ENCODE measurements at regions not wholly inside any gene's neighbourhood (a gene's known extent, or its start where the extent isn't known, plus 50 kb on each side); places are given as distances from the start of the nearest gene placed in this dataset.

- peak; percentile 5 for TF ChIP-seq CTCF (conservative IDR thresholded peaks at IDR 0.05; ENCODE audit: low read depth, low read length)
- DNase-seq (ENCODE audit: low read depth), result no peak
- no peak overlapping the region for H3K4me3 ChIP-seq (ENCODE audit: low read length)
These were observed 131.2 kb upstream of the PLCXD3 start for GRCh38 chr5:41641621-41642020.

GRCh38 chr5:41638685-41639084 is 128.3 kb upstream of the PLCXD3 start:
- no peak overlapping the region for H3K4me3 ChIP-seq (ENCODE audit: low read length)
- DNase-seq (ENCODE audit: low read depth), result no peak
- no peak for TF ChIP-seq CTCF (conservative IDR thresholded peaks at IDR 0.05; ENCODE audit: low read depth, low read length)

GRCh38 chr5:41637869-41638268 is 127.5 kb upstream of the PLCXD3 start:
- no peak for DNase-seq (ENCODE audit: low read depth)
- peak; percentile 42 for TF ChIP-seq CTCF (conservative IDR thresholded peaks at IDR 0.05; ENCODE audit: low read depth, low read length)
- H3K4me3 ChIP-seq (ENCODE audit: low read length), result no peak overlapping the region

- no peak overlapping the region for H3K4me3 ChIP-seq (ENCODE audit: low read length)
These were observed 127.0 kb upstream of the PLCXD3 start for GRCh38 chr5:41637424-41637823.

GRCh38 chr5:41636605-41637004 is 126.2 kb upstream of the PLCXD3 start:
- no peak for DNase-seq (ENCODE audit: low read depth)
- peak; percentile 60 for TF ChIP-seq CTCF (conservative IDR thresholded peaks at IDR 0.05; ENCODE audit: low read depth, low read length)
- no peak overlapping the region for H3K4me3 ChIP-seq (ENCODE audit: low read length)

More at GRCh38 chr5:41637424-41637823, 127.0 kb upstream of the PLCXD3 start:
- no peak for DNase-seq (ENCODE audit: low read depth)
- TF ChIP-seq CTCF (conservative IDR thresholded peaks at IDR 0.05; ENCODE audit: low read depth, low read length), result no peak

GRCh38 chr5:41629897-41630296 is 119.5 kb upstream of the PLCXD3 start:
- no peak for DNase-seq (ENCODE audit: low read depth)
- no peak for TF ChIP-seq CTCF (conservative IDR thresholded peaks at IDR 0.05; ENCODE audit: low read depth, low read length)
- H3K4me3 ChIP-seq (ENCODE audit: low read length), result no peak overlapping the region

- no peak overlapping the region for H3K4me3 ChIP-seq (ENCODE audit: low read length)
- no peak for TF ChIP-seq CTCF (conservative IDR thresholded peaks at IDR 0.05; ENCODE audit: low read depth, low read length)
- no peak for DNase-seq (ENCODE audit: low read depth)
These were observed 115.2 kb upstream of the PLCXD3 start for GRCh38 chr5:41625571-41625970.
